Right ventricle myocardium superior (tissue), 1 donor: ENCODE measurements at regions not wholly inside any gene's neighbourhood (a gene's known extent, or its start where the extent isn't known, plus 50 kb on each side); places are given as distances from the start of the nearest gene placed in this dataset.
A peak's percentile ranks its signal among the peaks of the same experiment; 100 is the strongest.

Experiments used
- ATAC-seq: fragments of 200-7000 bp; cut with Tn5 transposase; one replicate; pipeline ENCODE4 v1.9.1; 2020; ENCODE audit warnings: mild to moderate bottlenecking; ENCODE audit not compliant: poor library complexity
- DNase-seq: peaks from one replicate; pipeline ENCODE4 v3.0.0-alpha.2; 2020
- intact Hi-C: fragments of 100-400 bp; cut with DNase I; formaldehyde crosslinking; loops from one replicate; pipeline ENCODE4 v1.11.2; 2022
- donor health status: DM: no; HTN: yes; CAD: no; lungs with severe emphysema.

- ATAC-seq = no peak
- intact Hi-C loops = loop anchor here (5.0 kb wide), 1 partner anchor 58 kb away; no protein-coding TSS in a partner anchor
- no peak for DNase-seq
These were observed 300.5 kb downstream of the ZPLD1 start for GRCh38 chr3:102735311-102735710.

- intact Hi-C loops = loop anchor here (5.0 kb wide), 1 partner anchor 59 kb away; no protein-coding TSS in a partner anchor
- peak; percentile 66 for DNase-seq
- ATAC-seq = peak; percentile 91
These were observed 301.6 kb downstream of the ZPLD1 start for GRCh38 chr3:102736288-102736974.

- ATAC-seq (peak; percentile 81), DNase-seq (no peak)
- intact Hi-C loops = loop anchor here (5.0 kb wide), 1 partner anchor 60 kb away; no protein-coding TSS in a partner anchor
These were observed 302.1 kb downstream of the ZPLD1 start for GRCh38 chr3:102736975-102737304.

GRCh38 chr3:102737353-102737752, 302.5 kb downstream of the ZPLD1 start:
- DNase-seq (no peak), ATAC-seq (peak; percentile 36)
- intact Hi-C loops = loop anchor here (5.0 kb wide), 1 partner anchor 60 kb away; no protein-coding TSS in a partner anchor

- DNase-seq (no peak), ATAC-seq (no peak)
- intact Hi-C loops = no loop called here
These were observed 306.3 kb downstream of the ZPLD1 start for GRCh38 chr3:102741105-102741504.

- ATAC-seq (no peak), DNase-seq (no peak)
- intact Hi-C loops = no loop called here
These were observed 306.9 kb downstream of the ZPLD1 start for GRCh38 chr3:102741694-102742093.

GRCh38 chr3:102745881-102746280, 311.1 kb downstream of the ZPLD1 start:
- ATAC-seq (no peak), DNase-seq (no peak)
- intact Hi-C loops = no loop called here

- ATAC-seq = no peak
- intact Hi-C loops = no loop called here
- no peak for DNase-seq
These were observed 312.8 kb downstream of the ZPLD1 start for GRCh38 chr3:102747611-102748010.

GRCh38 chr3:102748646-102749045, 313.8 kb downstream of the ZPLD1 start:
- DNase-seq (no peak), ATAC-seq (no peak)
- intact Hi-C loops = no loop called here

GRCh38 chr3:102750322-102750721, 315.5 kb downstream of the ZPLD1 start:
- intact Hi-C loops = no loop called here
- DNase-seq = no peak
- ATAC-seq = no peak

- intact Hi-C loops = no loop called here
- DNase-seq (no peak), ATAC-seq (no peak)
These were observed 319.1 kb downstream of the ZPLD1 start for GRCh38 chr3:102753901-102754300.

GRCh38 chr3:102756706-102757105, 321.9 kb downstream of the ZPLD1 start:
- DNase-seq (no peak), ATAC-seq (no peak)
- intact Hi-C loops = no loop called here

- no peak for DNase-seq
- intact Hi-C loops = no loop called here
- ATAC-seq = no peak
These were observed 323.1 kb downstream of the ZPLD1 start for GRCh38 chr3:102757950-102758349.

- DNase-seq = no peak
- ATAC-seq = no peak
- intact Hi-C loops = no loop called here
These were observed 327.0 kb downstream of the ZPLD1 start for GRCh38 chr3:102761766-102762165.

- DNase-seq = no peak
- ATAC-seq = no peak
- intact Hi-C loops = no loop called here
These were observed 356.0 kb downstream of the ZPLD1 start for GRCh38 chr3:102790747-102791325.

- DNase-seq = no peak
- intact Hi-C loops = no loop called here
- no peak for ATAC-seq
These were observed 357.1 kb downstream of the ZPLD1 start for GRCh38 chr3:102791641-102792589.

GRCh38 chr3:102796804-102797203, 362.0 kb downstream of the ZPLD1 start:
- intact Hi-C loops = no loop called here
- ATAC-seq (no peak), DNase-seq (no peak)

- no peak for DNase-seq
- intact Hi-C loops = no loop called here
- ATAC-seq = no peak
These were observed 368.1 kb downstream of the ZPLD1 start for GRCh38 chr3:102802819-102803420.

GRCh38 chr3:102810937-102811336, 376.1 kb downstream of the ZPLD1 start:
- no peak for ATAC-seq
- DNase-seq = no peak
- intact Hi-C loops = no loop called here
